IMR-90 (cell line): ENCODE measurements at regions not wholly inside any gene's neighbourhood (a gene's known extent, or its start where the extent isn't known, plus 50 kb on each side); places are given as distances from the start of the nearest gene placed in this dataset.

Experiments used
- ATAC-seq: fragments of 200-7000 bp; cut with Tn5 transposase; 2 replicates; pipeline ENCODE4 v1.9.1; 2020; ENCODE audit warnings: low read depth, mild to moderate bottlenecking, moderate library complexity
- BruUV-seq: library from RNA; stranded (reverse); fragments of 400-500 nt; replicated peaks from 2 replicates; lab custom pipeline; 2021; lab: Mats Ljungman, UMichigan
- CTCF ChIA-PET: fragments of 300-600 bp; formaldehyde crosslinking; extraction: SDS; loops from one replicate; lab custom pipeline; 2021; ENCODE audit warnings: antibody characterized with exemption; lab: Yijun Ruan, JAX
- POLR2A ChIA-PET: fragments of 300-600 bp; sonication (Branson Sonifier 250); formaldehyde crosslinking; loops from one replicate; lab custom pipeline; 2022; ENCODE audit warnings: antibody characterized with exemption; ENCODE audit not compliant: unreplicated experiment; lab: Charles Lee
- DNase-seq: peaks from one replicate; pipeline ENCODE4 v3.0.0; 2013
- H2AFZ ChIP-seq: replicated peaks from 2 replicates; pipeline ENCODE3; 2013; ENCODE audit warnings: low read length, mild to moderate bottlenecking; ENCODE audit not compliant: poor library complexity
- H2AK5ac ChIP-seq: 2 replicates; pipeline ENCODE4 v1.6.1; 2013; ENCODE audit warnings: low read depth, low read length, inconsistent platforms
- H2AK9ac ChIP-seq: replicated peaks from 2 replicates; pipeline ENCODE3; 2013; ENCODE audit warnings: mild to moderate bottlenecking, low read depth, low read length, moderate library complexity; ENCODE audit not compliant: poor library complexity
- H2BK120ac ChIP-seq: 2 replicates; pipeline ENCODE4 v1.6.1; 2013; ENCODE audit warnings: low read depth, low read length, inconsistent platforms
- H2BK15ac ChIP-seq: 3 replicates; pipeline ENCODE4 v1.6.1; 2013; ENCODE audit warnings: low read depth, low read length, inconsistent platforms
- H2BK20ac ChIP-seq: 2 replicates; pipeline ENCODE4 v1.6.1; 2013; ENCODE audit warnings: low read depth, mild to moderate bottlenecking, inconsistent platforms, low read length, moderate library complexity
- H2BK5ac ChIP-seq: 2 replicates; pipeline ENCODE4 v1.6.1; 2013; ENCODE audit warnings: mild to moderate bottlenecking, low read depth, low read length, inconsistent platforms; ENCODE audit not compliant: poor library complexity, severe bottlenecking
- H3K14ac ChIP-seq: replicated peaks from 2 replicates; pipeline ENCODE4 v1.6.1; 2013; ENCODE audit warnings: low read depth, low read length, inconsistent platforms
- H3K18ac ChIP-seq: 2 replicates; pipeline ENCODE4 v1.6.1; 2013; ENCODE audit warnings: low read depth, low read length, control low read depth
- H3K23ac ChIP-seq: 2 replicates; pipeline ENCODE4 v1.6.1; 2013; ENCODE audit warnings: low read depth, low read length, inconsistent platforms
- H3K27ac ChIP-seq: 2 replicates; pipeline ENCODE4 v1.5.1; 2013; ENCODE audit warnings: mild to moderate bottlenecking, control low read depth, low read length; ENCODE audit not compliant: insufficient read depth
- H3K27me3 ChIP-seq: 2 replicates; pipeline ENCODE4 v1.6.1; 2013; ENCODE audit warnings: low read length; ENCODE audit not compliant: control insufficient read depth, insufficient read depth
- H3K36me3 ChIP-seq: 2 replicates; pipeline ENCODE4 v1.6.1; 2013; ENCODE audit warnings: low read length, mixed read lengths; ENCODE audit not compliant: control insufficient read depth, insufficient read depth
- H3K4ac ChIP-seq: 2 replicates; pipeline ENCODE4 v1.6.1; 2013; ENCODE audit warnings: low read depth, low read length, inconsistent platforms
- H3K4me1 ChIP-seq: 2 replicates; pipeline ENCODE4 v1.6.1; 2013; ENCODE audit warnings: low read length, mixed read lengths; ENCODE audit not compliant: control insufficient read depth, insufficient read depth
- H3K4me2 ChIP-seq: 2 replicates; pipeline ENCODE4 v1.6.1; 2013; ENCODE audit warnings: low read depth, mild to moderate bottlenecking, control low read depth, low read length, moderate library complexity
- H3K4me3 ChIP-seq: 2 replicates; pipeline ENCODE4 v1.5.1; 2013; ENCODE audit warnings: low read depth, mild to moderate bottlenecking, control low read depth, low read length, moderate library complexity; ENCODE audit not compliant: insufficient read depth
- H3K56ac ChIP-seq: 2 replicates; pipeline ENCODE4 v1.6.1; 2013; ENCODE audit warnings: low read length, inconsistent platforms; ENCODE audit not compliant: insufficient read depth; ENCODE audit errors: extremely low read depth
- H3K79me1 ChIP-seq, 2 experiments: 2 replicates each; pipeline ENCODE4 v1.6.1; 2013; ENCODE audit warnings: low read length in 2 of 2, inconsistent platforms in 1 of 2, low read depth in 1 of 2
- H3K9ac ChIP-seq: 2 replicates; pipeline ENCODE4 v1.6.1; 2013; ENCODE audit warnings: low read depth, low read length, control low read depth
- H3K9me1 ChIP-seq: 2 replicates; pipeline ENCODE4 v1.6.1; 2013; ENCODE audit warnings: low read length, inconsistent platforms; ENCODE audit not compliant: insufficient read depth
- H3K9me3 ChIP-seq: 2 replicates; pipeline ENCODE4 v1.6.1; 2013; ENCODE audit warnings: low read length; ENCODE audit not compliant: control insufficient read depth, insufficient read depth
- H4K20me1 ChIP-seq: 2 replicates; pipeline ENCODE4 v1.6.1; 2013; ENCODE audit warnings: low read length, inconsistent platforms; ENCODE audit not compliant: insufficient read depth
- H4K5ac ChIP-seq: 2 replicates; pipeline ENCODE4 v1.6.1; 2013; ENCODE audit warnings: mild to moderate bottlenecking, low read depth, low read length, control low read depth
- H4K8ac ChIP-seq, 2 experiments: 2 replicates each; pipeline ENCODE4 v1.6.1; 2013; ENCODE audit warnings: low read depth in 2 of 2, low read length in 2 of 2, control low read depth in 1 of 2, inconsistent platforms in 1 of 2
- H4K91ac ChIP-seq: 2 replicates; pipeline ENCODE4 v1.6.1; 2013; ENCODE audit warnings: low read depth, low read length, inconsistent platforms; ENCODE audit not compliant: insufficient read depth
- BHLHE40 ChIP-seq: fragments of 150-350 bp; IDR thresholded peaks from 2 replicates; pipeline ENCODE4 v1.6.1; 2016; ENCODE audit warnings: mild to moderate bottlenecking, low read depth, low read length
- CEBPB ChIP-seq: IDR thresholded peaks from 2 replicates; pipeline ENCODE4 v1.6.1; 2012; ENCODE audit warnings: low read depth, low read length, improper control_type of control experiment
- CHD1 ChIP-seq: IDR thresholded peaks from 2 replicates; pipeline ENCODE4 v1.6.1; 2012; ENCODE audit warnings: low read depth, low read length, improper control_type of control experiment
- FOS ChIP-seq: fragments of 150-350 bp; IDR thresholded peaks from 2 replicates; pipeline ENCODE4 v1.6.1; 2016; ENCODE audit warnings: low read depth, low read length
- MAFK ChIP-seq: IDR thresholded peaks from 2 replicates; pipeline ENCODE4 v1.6.1; 2012; ENCODE audit warnings: low read depth, low read length, improper control_type of control experiment
- MAZ ChIP-seq: IDR thresholded peaks from 2 replicates; pipeline ENCODE4 v1.6.1; 2012; ENCODE audit warnings: low read depth, mild to moderate bottlenecking, low read length, improper control_type of control experiment, moderate library complexity, borderline replicate concordance
- MXI1 ChIP-seq: IDR thresholded peaks from 2 replicates; pipeline ENCODE4 v1.6.1; 2012; ENCODE audit warnings: low read depth, mild to moderate bottlenecking, low read length, moderate library complexity, borderline replicate concordance
- NFE2L2 ChIP-seq: fragments of 150-350 bp; IDR thresholded peaks from 2 replicates; pipeline ENCODE4 v1.6.1; 2016; ENCODE audit warnings: low read depth, mild to moderate bottlenecking, low read length
- POLR2A ChIP-seq: IDR thresholded peaks from 2 replicates; pipeline ENCODE4 v1.6.1; 2012; ENCODE audit warnings: mild to moderate bottlenecking, low read depth, low read length
- RAD21 ChIP-seq: IDR thresholded peaks from 2 replicates; pipeline ENCODE4 v1.6.1; 2012; ENCODE audit warnings: low read length, improper control_type of control experiment
- RCOR1 ChIP-seq: IDR thresholded peaks from 2 replicates; pipeline ENCODE4 v1.6.1; 2012; ENCODE audit warnings: mild to moderate bottlenecking, low read length, improper control_type of control experiment; ENCODE audit not compliant: insufficient replicate concordance
- RFX5 ChIP-seq: IDR thresholded peaks from 2 replicates; pipeline ENCODE4 v1.8.0; 2012; ENCODE audit warnings: low read depth, mild to moderate bottlenecking, low read length, moderate library complexity
- SMC3 ChIP-seq: fragments of 150-350 bp; IDR thresholded peaks from 2 replicates; pipeline ENCODE4 v1.6.1; 2016; ENCODE audit warnings: low read depth, mild to moderate bottlenecking, antibody characterized with exemption, low read length, moderate library complexity
- dilution Hi-C: fragments of 300-500 bp; cut with HindIII; formaldehyde crosslinking; loops from one replicate; pipeline ENCODE4 v1.14.3; 2018; ENCODE audit warnings: low sequenced_read_pairs; ENCODE audit not compliant: unreplicated experiment
- in situ Hi-C: fragments of 300-500 bp; cut with MboI; formaldehyde crosslinking; loops from 3 replicates; pipeline ENCODE4 v1.14.3; 2019; ENCODE audit warnings: low sequenced_read_pairs, inconsistent platforms, mixed read lengths
- intact Hi-C: fragments of 100-400 bp; cut with micrococcal nuclease; formaldehyde crosslinking; loops from 2 replicates; pipeline ENCODE4 v1.10.0; 2022
- TF ChIP-seq, protein P1 (sequence below): conservative IDR thresholded peaks from 2 replicates; pipeline ENCODE4 v1.5.1; 2012; ENCODE audit warnings: mild to moderate bottlenecking, low read depth, low read length, improper control_type of control experiment
- TF ChIP-seq, protein P2 (sequence below): fragments of 150-350 bp; IDR thresholded peaks from 2 replicates; pipeline ENCODE4 v1.6.1; 2017; ENCODE audit warnings: mild to moderate bottlenecking, antibody characterized with exemption, low read length, low read depth
- TF ChIP-seq, protein P3 (sequence below): fragments of 150-350 bp; IDR thresholded peaks from 2 replicates; pipeline ENCODE4 v1.6.1; 2016; ENCODE audit warnings: low read depth, mild to moderate bottlenecking, low read length, moderate library complexity, borderline replicate concordance

DNA sequence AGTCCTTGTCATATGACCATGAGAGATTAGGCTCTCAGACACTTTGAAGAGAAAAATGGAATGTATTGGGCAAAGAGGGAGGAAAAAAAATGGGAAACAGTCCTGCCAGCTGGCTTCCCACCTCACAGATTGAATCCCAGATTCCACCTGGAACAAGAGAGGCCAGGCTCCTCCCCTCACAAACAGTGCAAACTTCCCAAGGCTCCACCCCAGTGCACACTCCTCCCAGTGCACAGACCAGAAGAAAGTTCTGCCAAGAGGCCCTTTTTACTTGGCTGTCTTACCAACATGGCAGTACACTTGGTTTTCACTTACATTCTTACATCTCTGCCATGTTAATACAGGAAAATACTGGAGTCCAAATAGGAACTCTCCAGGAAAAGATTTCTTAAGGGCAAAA is 202.3 kb downstream of the AHR start:
- no peak overlapping the region for H4K8ac ChIP-seq
- H3K9ac ChIP-seq: no peak overlapping the region
- BruUV-seq: no TSS peak
- no peak overlapping the region for H3K18ac ChIP-seq
- H2AK9ac ChIP-seq: no peak overlapping the region
- H3K27me3 ChIP-seq: no peaks in the 10 kb centered on the region
- in situ Hi-C loops: no loop called here
- no peak overlapping the region for H2BK20ac ChIP-seq
- no peaks in the 10 kb centered on the region for H3K9me3 ChIP-seq
- H3K23ac ChIP-seq: no peak overlapping the region
- H2BK120ac ChIP-seq: no peak overlapping the region; the same call in 1 of the 2 replicates
- no peaks in the 10 kb centered on the region for H3K9me1 ChIP-seq
- ChIA-PET CTCF (no interaction called here), POLR2A (no interaction called here)
- no peak overlapping the region for H3K56ac ChIP-seq
- no peak overlapping the region for H3K4ac ChIP-seq
- TF ChIP-seq RCOR1: no peak
- TF ChIP-seq SMC3: no peak
- no peak for TF ChIP-seq FOS
- TF ChIP-seq NFE2L2: no peak
- TF ChIP-seq, protein P1, sequence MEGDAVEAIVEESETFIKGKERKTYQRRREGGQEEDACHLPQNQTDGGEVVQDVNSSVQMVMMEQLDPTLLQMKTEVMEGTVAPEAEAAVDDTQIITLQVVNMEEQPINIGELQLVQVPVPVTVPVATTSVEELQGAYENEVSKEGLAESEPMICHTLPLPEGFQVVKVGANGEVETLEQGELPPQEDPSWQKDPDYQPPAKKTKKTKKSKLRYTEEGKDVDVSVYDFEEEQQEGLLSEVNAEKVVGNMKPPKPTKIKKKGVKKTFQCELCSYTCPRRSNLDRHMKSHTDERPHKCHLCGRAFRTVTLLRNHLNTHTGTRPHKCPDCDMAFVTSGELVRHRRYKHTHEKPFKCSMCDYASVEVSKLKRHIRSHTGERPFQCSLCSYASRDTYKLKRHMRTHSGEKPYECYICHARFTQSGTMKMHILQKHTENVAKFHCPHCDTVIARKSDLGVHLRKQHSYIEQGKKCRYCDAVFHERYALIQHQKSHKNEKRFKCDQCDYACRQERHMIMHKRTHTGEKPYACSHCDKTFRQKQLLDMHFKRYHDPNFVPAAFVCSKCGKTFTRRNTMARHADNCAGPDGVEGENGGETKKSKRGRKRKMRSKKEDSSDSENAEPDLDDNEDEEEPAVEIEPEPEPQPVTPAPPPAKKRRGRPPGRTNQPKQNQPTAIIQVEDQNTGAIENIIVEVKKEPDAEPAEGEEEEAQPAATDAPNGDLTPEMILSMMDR: no peak
- no peak for TF ChIP-seq MAFK
- TF ChIP-seq MXI1: no peak
- no peak for TF ChIP-seq CHD1
- TF ChIP-seq, protein P2, sequence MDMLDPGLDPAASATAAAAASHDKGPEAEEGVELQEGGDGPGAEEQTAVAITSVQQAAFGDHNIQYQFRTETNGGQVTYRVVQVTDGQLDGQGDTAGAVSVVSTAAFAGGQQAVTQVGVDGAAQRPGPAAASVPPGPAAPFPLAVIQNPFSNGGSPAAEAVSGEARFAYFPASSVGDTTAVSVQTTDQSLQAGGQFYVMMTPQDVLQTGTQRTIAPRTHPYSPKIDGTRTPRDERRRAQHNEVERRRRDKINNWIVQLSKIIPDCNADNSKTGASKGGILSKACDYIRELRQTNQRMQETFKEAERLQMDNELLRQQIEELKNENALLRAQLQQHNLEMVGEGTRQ: no peak
- no peak for TF ChIP-seq CEBPB
- TF ChIP-seq MAZ: no peak
- TF ChIP-seq BHLHE40: no peak
- TF ChIP-seq POLR2A: no peak
- TF ChIP-seq, protein P3, sequence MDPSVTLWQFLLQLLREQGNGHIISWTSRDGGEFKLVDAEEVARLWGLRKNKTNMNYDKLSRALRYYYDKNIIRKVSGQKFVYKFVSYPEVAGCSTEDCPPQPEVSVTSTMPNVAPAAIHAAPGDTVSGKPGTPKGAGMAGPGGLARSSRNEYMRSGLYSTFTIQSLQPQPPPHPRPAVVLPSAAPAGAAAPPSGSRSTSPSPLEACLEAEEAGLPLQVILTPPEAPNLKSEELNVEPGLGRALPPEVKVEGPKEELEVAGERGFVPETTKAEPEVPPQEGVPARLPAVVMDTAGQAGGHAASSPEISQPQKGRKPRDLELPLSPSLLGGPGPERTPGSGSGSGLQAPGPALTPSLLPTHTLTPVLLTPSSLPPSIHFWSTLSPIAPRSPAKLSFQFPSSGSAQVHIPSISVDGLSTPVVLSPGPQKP: no peak
- no peak for TF ChIP-seq RFX5
- no peak for TF ChIP-seq RAD21
- no peaks in the 10 kb centered on the region for H3K4me1 ChIP-seq
- no peak overlapping the region for H2BK15ac ChIP-seq
- ATAC-seq: no peak
- no peak overlapping the region for H2BK5ac ChIP-seq
- no peak overlapping the region for H3K14ac ChIP-seq
- no peak overlapping the region for H3K4me3 ChIP-seq
- H3K79me1 ChIP-seq: no peaks in the 10 kb centered on the region
- intact Hi-C loops: no loop called here
- no peak overlapping the region for H3K27ac ChIP-seq
- no peak overlapping the region for H3K4me2 ChIP-seq
- DNase-seq: no peak
- dilution Hi-C loops: no loop called here
- H4K5ac ChIP-seq: no peak overlapping the region
- no peaks in the 10 kb centered on the region for H4K20me1 ChIP-seq
- H2AFZ ChIP-seq: no peak overlapping the region
- H2AK5ac ChIP-seq: no peak overlapping the region; the same call in 1 of the 2 replicates
- H3K36me3 ChIP-seq: no peaks in the 10 kb centered on the region
- H4K91ac ChIP-seq: no peak overlapping the region
